Stomach (tissue), 8 donors: ENCODE measurements at regions not wholly inside any gene's neighbourhood (a gene's known extent, or its start where the extent isn't known, plus 50 kb on each side); places are given as distances from the start of the nearest gene placed in this dataset.

Experiments used
- DNase-seq, 2 donors: peaks; one replicate each; pipeline versions ENCODE4 v3.0.0 to v3.0.0-alpha.2; 2013 to 2019
- H3K27ac ChIP-seq, 5 donors: fragments of 200-600 bp in 4 of 5; sonication (generic) in 4 of 5; one replicate each; pipeline ENCODE4 v1.5.1; 2013 to 2019; ENCODE audit warnings: mild to moderate bottlenecking in 1 of 5, moderate library complexity in 1 of 5
- H3K27me3 ChIP-seq, 3 donors: fragments of 200-600 bp; sonication (generic); one replicate each; pipeline ENCODE4 v1.5.1; 2017 to 2019; ENCODE audit warnings: mixed run types in 1 of 3
- H3K36me3 ChIP-seq, 4 donors: fragments of 200-600 bp; sonication (generic); 1 replicate in 3 of 4; 2 replicates in 1 of 4; pipeline ENCODE4 v1.5.1; 2016 to 2019
- H3K4me1 ChIP-seq, 4 donors: fragments of 200-600 bp; sonication (generic); one replicate each; pipeline ENCODE4 v1.5.1; 2016 to 2019
- H3K4me3 ChIP-seq, 4 donors: fragments of 200-600 bp; sonication (generic) in 3 of 4; one replicate each; pipeline ENCODE4 v1.5.1; 2016 to 2019; ENCODE audit warnings: mild to moderate bottlenecking in 1 of 4
- H3K9me3 ChIP-seq, 4 donors: fragments of 200-600 bp; sonication (generic); one replicate each; pipeline ENCODE4 v1.5.1; 2016 to 2019
- CTCF ChIP-seq, 7 experiments: fragments of 450-650 bp in 4 of 7; fragments of 200-600 bp in 3 of 7; sonication (generic) in 3 of 7; IDR thresholded peaks; one replicate each; pipeline ENCODE4 v1.5.1; 2016 to 2019; ENCODE audit warnings: antibody characterized with exemption in 7 of 7, control low read depth in 2 of 7, mild to moderate bottlenecking in 1 of 7
- EP300 ChIP-seq: sonication (generic); formaldehyde crosslinking; IDR thresholded peaks from one replicate; pipeline ENCODE4 v1.6.1; 2017; ENCODE audit warnings: antibody characterized with exemption
- POLR2A ChIP-seq, 4 donors: fragments of 450-650 bp; IDR thresholded peaks; one replicate each; pipeline ENCODE4 v1.6.1; 2016; ENCODE audit warnings: antibody characterized with exemption in 4 of 4, control low read depth in 2 of 4, mild to moderate bottlenecking in 1 of 4, moderate library complexity in 1 of 4
- POLR2AphosphoS5 ChIP-seq, 3 donors: sonication (generic); formaldehyde crosslinking; IDR thresholded peaks; one replicate each; pipeline ENCODE4 v1.6.1; 2016; ENCODE audit warnings: antibody characterized with exemption in 3 of 3
- WGBS, 5 donors: extraction: QIAGEN DNeasy Blood & Tissue Kit in 3 of 5; methylation state at CpG; one replicate each; pipeline versions ENCODE4 v1.1.5 to v1.1.7; 2013 to 2018; 5-methylcytosine and 5-hydroxymethylcytosine counted together
- intact Hi-C: fragments of 100-400 bp; cut with DNase I; formaldehyde crosslinking; loops from one replicate; pipeline ENCODE4 v1.15.1; 2023; ENCODE audit warnings: low total_unique reads
- donor health status: healthy with polysubstance abuse.
- donor health status: Bipolar disorder and iron deficiency.
- donor health status: healthy.

DNA sequence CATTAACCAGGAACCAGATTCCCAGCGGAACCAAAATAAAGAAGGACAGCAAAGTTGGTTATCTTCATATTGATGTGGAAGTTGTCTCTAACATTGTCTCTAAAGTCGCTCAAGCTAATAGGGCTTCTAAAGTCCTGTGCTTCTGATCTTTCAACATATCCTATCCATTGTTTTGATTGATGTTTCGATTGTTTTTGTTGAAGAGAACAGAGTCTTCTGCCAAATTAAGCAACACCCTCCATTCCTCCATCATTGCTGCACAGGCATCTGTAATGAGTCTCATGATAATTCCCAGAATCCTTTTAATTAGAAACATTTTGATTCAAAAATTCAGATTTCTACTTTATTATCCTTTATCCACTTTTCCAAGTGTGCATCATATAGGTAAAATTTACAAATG, 71.6 kb upstream of the AVPR1A start:
- H3K9me3 ChIP-seq: no peaks in the 10 kb centered on the region
- no peaks in the 10 kb centered on the region for H3K36me3 ChIP-seq
- 76 to 88% (median 81%) methylated on average over 3 of the region's 3 CpGs for WGBS, 5 donors
- TF ChIP-seq EP300 (no peak), POLR2AphosphoS5 (IDR thresholded peaks at IDR 0.05) (no peak), CTCF (IDR thresholded peaks at IDR 0.05) (no peak), POLR2A (IDR thresholded peaks at IDR 0.05) (no peak)
- no peaks in the 10 kb centered on the region for H3K27me3 ChIP-seq
- peaks cover 0 to 4% (median 0%) of the 10 kb centered on the region in 4 donors for H3K4me1 ChIP-seq
- H3K4me3 ChIP-seq: no peak overlapping the region
- no peak for DNase-seq
- intact Hi-C loops: no loop called here
- no peak overlapping the region for H3K27ac ChIP-seq

DNA sequence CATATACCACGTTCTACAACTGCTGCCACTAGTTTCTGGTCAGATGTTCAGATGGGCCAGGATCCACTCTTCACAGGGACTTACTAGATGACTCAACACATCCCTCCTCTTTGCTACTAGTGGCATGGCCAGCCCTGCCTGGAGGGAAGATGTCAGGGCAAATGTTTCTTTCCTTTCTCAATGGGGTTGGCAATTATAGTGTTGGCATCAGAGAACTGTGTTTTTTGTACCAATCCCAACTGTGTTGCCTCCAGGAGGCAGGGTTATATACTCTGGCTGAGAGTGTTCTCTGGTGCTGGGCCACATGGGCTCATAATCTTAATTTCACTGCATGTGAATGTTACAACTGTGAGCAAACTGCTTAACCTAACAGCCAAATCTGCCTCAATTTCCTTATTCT, 69.9 kb upstream of the AVPR1A start:
- TF ChIP-seq CTCF (IDR thresholded peaks at IDR 0.05) (no peak), POLR2AphosphoS5 (IDR thresholded peaks at IDR 0.05) (no peak), POLR2A (IDR thresholded peaks at IDR 0.05) (no peak), EP300 (no peak)
- 13 to 85% (median 50%) methylated on average over 1 of the region's 1 CpG for WGBS, 5 donors

GRCh38 chr12:63212316-63212715, 61.3 kb upstream of the AVPR1A start:
- H3K36me3 ChIP-seq: no peaks in the 10 kb centered on the region
- TF ChIP-seq POLR2AphosphoS5 (IDR thresholded peaks at IDR 0.05) (no peak), EP300 (no peak), CTCF (IDR thresholded peaks at IDR 0.05) (no peak), POLR2A (IDR thresholded peaks at IDR 0.05) (no peak)
- H3K27me3 ChIP-seq: no peaks in the 10 kb centered on the region
- no peaks in the 10 kb centered on the region for H3K4me1 ChIP-seq
- 90 to 96% (median 96%) methylated on average over 3 of the region's 3 CpGs for WGBS, 5 donors
- DNase-seq: no peak
- intact Hi-C loops: no loop called here
- no peak overlapping the region for H3K4me3 ChIP-seq
- H3K27ac ChIP-seq: no peak overlapping the region
- H3K9me3 ChIP-seq: no peaks in the 10 kb centered on the region

More for the DNA sequence above, 69.9 kb upstream of the AVPR1A start:
- Histone ChIP-seq H3K27ac (no peak overlapping the region), H3K9me3 (no peaks in the 10 kb centered on the region), H3K36me3 (no peaks in the 10 kb centered on the region), H3K27me3 (no peaks in the 10 kb centered on the region), H3K4me3 (no peak overlapping the region), H3K4me1 (peaks cover 0 to 4% (median 0%) of the 10 kb centered on the region in 4 donors)
- intact Hi-C loops: no loop called here
- no peak for DNase-seq

GRCh38 chr12:63208956-63209355, 58.0 kb upstream of the AVPR1A start:
- Histone ChIP-seq H3K27ac (no peak overlapping the region), H3K4me3 (no peak overlapping the region), H3K36me3 (no peaks in the 10 kb centered on the region), H3K4me1 (peaks cover 0 to 4% (median 0%) of the 10 kb centered on the region in 4 donors), H3K9me3 (no peaks in the 10 kb centered on the region), H3K27me3 (no peaks in the 10 kb centered on the region)
- DNase-seq: no peak
- TF ChIP-seq POLR2A (IDR thresholded peaks at IDR 0.05) (no peak), POLR2AphosphoS5 (IDR thresholded peaks at IDR 0.05) (no peak), EP300 (no peak), CTCF (IDR thresholded peaks at IDR 0.05) (no peak)
- intact Hi-C loops: no loop called here
